G401 (cell line): ENCODE measurements at regions not wholly inside any gene's neighbourhood (a gene's known extent, or its start where the extent isn't known, plus 50 kb on each side); places are given as distances from the start of the nearest gene placed in this dataset.
"Not testable (repeated sequence)": the region's sequence is repeated elsewhere in the genome, so short reads cannot be mapped to it uniquely, and the experiment has no call there.

Experiments
- DNase-seq: peaks from one replicate; pipeline ENCODE4 v3.0.0-alpha.2; 2015; ENCODE audit warnings: low spot score
- in situ Hi-C: cut with HindIII; loops from 2 replicates; pipeline ENCODE4 v1.10.0; 2016; ENCODE audit warnings: low sequenced_read_pairs, mixed read lengths

GRCh38 chr2:39849982-39850526, 71.0 kb upstream of the THUMPD2 start:
- DNase-seq = no peak
- in situ Hi-C loops = no loop called here

GRCh38 chr2:39849064-39849463, 70.0 kb upstream of the THUMPD2 start:
- in situ Hi-C loops = no loop called here
- DNase-seq = no peak

- no peak for DNase-seq
- in situ Hi-C loops = no loop called here
Observed at GRCh38 chr2:39845460-39846146, 66.5 kb upstream of the THUMPD2 start.

GRCh38 chr2:39839261-39839848, 60.3 kb upstream of the THUMPD2 start:
- DNase-seq = no peak
- in situ Hi-C loops = no loop called here

GRCh38 chr2:39838589-39838988, 59.5 kb upstream of the THUMPD2 start:
- DNase-seq = no peak
- in situ Hi-C loops = no loop called here

GRCh38 chr2:39837856-39838453, 58.9 kb upstream of the THUMPD2 start:
- in situ Hi-C loops = no loop called here
- DNase-seq = peak; percentile 11

GRCh38 chr2:39836638-39837037, 57.6 kb upstream of the THUMPD2 start:
- DNase-seq = no peak
- in situ Hi-C loops = no loop called here

GRCh38 chr2:39834426-39834825, 55.4 kb upstream of the THUMPD2 start:
- no peak for DNase-seq
- in situ Hi-C loops = no loop called here

- in situ Hi-C loops, DNase-seq: not testable (repeated sequence)
Observed at GRCh38 chr2:39830610-39831009, 51.6 kb upstream of the THUMPD2 start.
